GM12864 (cell line): ENCODE measurements at regions not wholly inside any gene's neighbourhood (a gene's known extent, or its start where the extent isn't known, plus 50 kb on each side); places are given as distances from the start of the nearest gene placed in this dataset.

Experiments used
- DNase-seq: peaks from one replicate; pipeline ENCODE4 v3.0.0-alpha.2; 2011; ENCODE audit warnings: low read depth
- H3K4me3 ChIP-seq: 2 replicates; pipeline ENCODE4 v1.5.1; 2011; ENCODE audit warnings: mild to moderate bottlenecking, low read depth, low read length, control low read depth
- TF ChIP-seq, protein P1 (sequence below): IDR thresholded peaks from 2 replicates; pipeline ENCODE4 v1.5.1; 2011; ENCODE audit warnings: low read depth, mild to moderate bottlenecking, moderate library complexity, low read length, control low read depth, inconsistent platforms; ENCODE audit errors: missing control alignments

- H3K4me3 ChIP-seq, result no peak overlapping the region
- TF ChIP-seq, protein P1, sequence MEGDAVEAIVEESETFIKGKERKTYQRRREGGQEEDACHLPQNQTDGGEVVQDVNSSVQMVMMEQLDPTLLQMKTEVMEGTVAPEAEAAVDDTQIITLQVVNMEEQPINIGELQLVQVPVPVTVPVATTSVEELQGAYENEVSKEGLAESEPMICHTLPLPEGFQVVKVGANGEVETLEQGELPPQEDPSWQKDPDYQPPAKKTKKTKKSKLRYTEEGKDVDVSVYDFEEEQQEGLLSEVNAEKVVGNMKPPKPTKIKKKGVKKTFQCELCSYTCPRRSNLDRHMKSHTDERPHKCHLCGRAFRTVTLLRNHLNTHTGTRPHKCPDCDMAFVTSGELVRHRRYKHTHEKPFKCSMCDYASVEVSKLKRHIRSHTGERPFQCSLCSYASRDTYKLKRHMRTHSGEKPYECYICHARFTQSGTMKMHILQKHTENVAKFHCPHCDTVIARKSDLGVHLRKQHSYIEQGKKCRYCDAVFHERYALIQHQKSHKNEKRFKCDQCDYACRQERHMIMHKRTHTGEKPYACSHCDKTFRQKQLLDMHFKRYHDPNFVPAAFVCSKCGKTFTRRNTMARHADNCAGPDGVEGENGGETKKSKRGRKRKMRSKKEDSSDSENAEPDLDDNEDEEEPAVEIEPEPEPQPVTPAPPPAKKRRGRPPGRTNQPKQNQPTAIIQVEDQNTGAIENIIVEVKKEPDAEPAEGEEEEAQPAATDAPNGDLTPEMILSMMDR, result no peak
- no peak for DNase-seq
These were observed 191.4 kb upstream of the TNRC6C start for GRCh38 chr17:77767148-77767547.

DNA sequence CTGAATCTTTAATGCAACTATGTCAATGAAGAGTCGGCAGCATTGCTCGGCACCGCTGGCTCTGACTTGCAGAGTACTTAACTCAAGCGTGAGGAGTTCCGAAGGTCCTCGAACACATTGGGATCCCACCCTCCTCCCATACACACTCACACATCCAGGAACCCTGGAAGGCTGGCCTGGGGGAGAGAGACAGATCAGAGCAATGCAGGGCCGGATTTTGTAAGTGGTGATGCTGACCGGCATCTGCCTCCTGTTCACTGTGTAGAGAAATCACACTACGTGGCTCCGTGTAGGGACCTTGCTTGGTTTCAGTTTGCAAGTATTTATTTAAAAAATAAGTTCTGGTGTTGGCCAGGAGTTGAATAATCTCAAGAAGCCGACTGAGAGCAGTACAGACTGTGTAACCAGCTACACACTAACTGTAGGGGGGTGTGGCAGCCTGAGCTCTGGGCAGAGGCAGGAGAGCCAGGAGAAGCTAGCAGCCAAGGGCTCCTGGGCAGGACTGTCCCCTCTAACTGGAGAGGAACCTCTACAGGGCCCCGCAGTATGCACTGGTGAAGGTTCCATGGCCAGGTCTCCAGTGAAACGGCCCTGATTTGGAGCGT, 190.2 kb upstream of the TNRC6C start:
- no peak for DNase-seq
- TF ChIP-seq, protein P1, result no peak
- H3K4me3 ChIP-seq, result no peak overlapping the region

DNA sequence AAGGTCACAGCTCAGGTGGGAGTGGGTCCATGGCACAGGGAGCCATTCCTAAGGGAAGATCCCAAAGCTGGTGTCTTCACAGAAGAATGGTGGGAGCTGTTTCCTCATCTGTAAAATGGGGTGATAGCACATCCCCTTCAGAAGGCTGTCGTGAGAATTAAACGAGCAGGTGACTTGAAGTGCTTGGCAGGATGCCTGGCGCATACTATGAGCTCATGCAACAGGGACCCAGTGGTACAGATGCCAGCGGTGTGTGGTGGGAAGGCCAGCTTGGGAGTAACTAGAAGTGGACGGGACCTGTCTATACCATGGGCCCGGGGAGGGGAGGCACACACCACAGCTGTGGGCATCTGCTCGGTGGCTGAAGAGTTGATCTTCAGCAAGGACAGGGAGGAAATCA, 189.3 kb upstream of the TNRC6C start:
- TF ChIP-seq, protein P1, result no peak
- DNase-seq, result no peak
- no peak overlapping the region for H3K4me3 ChIP-seq

DNA sequence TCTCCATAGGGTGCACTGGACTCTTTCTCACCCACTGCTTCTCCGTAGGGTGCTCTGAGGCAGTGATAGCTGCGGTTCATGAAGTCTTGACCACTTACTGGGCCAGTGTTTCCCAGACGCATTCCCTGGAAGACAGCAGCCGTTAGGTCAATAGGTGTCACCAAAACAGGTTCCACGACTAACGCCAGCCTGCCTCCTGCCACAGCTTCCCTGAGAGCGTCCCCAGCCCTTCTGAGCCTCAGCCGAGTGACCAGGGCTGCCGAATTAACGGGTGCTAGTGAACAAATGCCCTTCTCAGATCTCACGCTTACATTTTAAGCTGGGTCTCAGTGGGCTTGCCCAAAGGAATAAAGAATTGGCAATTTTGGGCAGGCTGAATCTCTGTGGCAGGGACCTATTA, 188.7 kb upstream of the TNRC6C start:
- no peak overlapping the region for H3K4me3 ChIP-seq
- TF ChIP-seq, protein P1, result no peak
- DNase-seq, result no peak

GRCh38 chr17:77770331-77771105, 188.0 kb upstream of the TNRC6C start:
- TF ChIP-seq, protein P1, result no peak
- DNase-seq, result no peak
- H3K4me3 ChIP-seq, result no peak overlapping the region

DNA sequence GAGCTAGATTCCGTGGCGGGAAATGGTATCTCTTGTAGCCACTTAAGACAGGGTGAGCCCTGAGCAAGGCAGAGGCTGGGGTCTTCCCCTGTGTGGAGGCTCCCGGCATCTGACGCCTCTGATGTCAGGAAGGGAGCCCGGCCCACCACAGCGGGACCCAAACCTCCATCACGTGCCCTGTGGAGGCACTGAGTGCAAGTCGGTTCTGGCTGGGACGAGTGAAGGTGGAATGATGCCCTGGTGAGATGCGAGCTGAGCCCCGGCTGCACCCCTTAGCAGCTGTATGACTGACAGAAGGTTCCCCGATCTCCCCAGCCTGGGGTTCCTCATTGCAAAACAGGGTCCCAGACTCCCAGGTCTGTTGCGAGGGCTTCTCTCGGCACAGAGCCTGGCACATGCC, 187.4 kb upstream of the TNRC6C start:
- H3K4me3 ChIP-seq, result no peak overlapping the region
- TF ChIP-seq, protein P1, result no peak
- no peak for DNase-seq

- TF ChIP-seq, protein P1, result no peak
- no peak for DNase-seq
- H3K4me3 ChIP-seq, result no peak overlapping the region
These were observed 186.9 kb upstream of the TNRC6C start for GRCh38 chr17:77771587-77771986.
